HG03565 (cell line): ENCODE measurements at regions not wholly inside any gene's neighbourhood (a gene's known extent, or its start where the extent isn't known, plus 50 kb on each side); places are given as distances from the start of the nearest gene placed in this dataset.

ENCODE experiments used
- ATAC-seq: cut with Tn5 transposase; IDR thresholded peaks from one replicate; pipeline ENCODE4 v1.9.1; 2021; ENCODE audit warnings: mild to moderate bottlenecking, moderate library complexity; ENCODE audit not compliant: unreplicated experiment

- no peak for ATAC-seq
These were observed 920.9 kb upstream of the CTNND2 start for GRCh38 chr5:12825163-12825562.

GRCh38 chr5:12805165-12805698 is 901.0 kb upstream of the CTNND2 start:
- ATAC-seq = no peak

- no peak for ATAC-seq
These were observed 894.9 kb upstream of the CTNND2 start for GRCh38 chr5:12799165-12799564.

GRCh38 chr5:12795333-12795663 is 891.1 kb upstream of the CTNND2 start:
- no peak for ATAC-seq

- ATAC-seq = no peak
These were observed 890.5 kb upstream of the CTNND2 start for GRCh38 chr5:12794476-12795332.

GRCh38 chr5:12793373-12793772 is 889.1 kb upstream of the CTNND2 start:
- no peak for ATAC-seq

GRCh38 chr5:12780536-12780935 is 876.3 kb upstream of the CTNND2 start:
- no peak for ATAC-seq

- ATAC-seq = no peak
These were observed 873.1 kb upstream of the CTNND2 start for GRCh38 chr5:12777342-12777741.

GRCh38 chr5:12772276-12772675 is 868.0 kb upstream of the CTNND2 start:
- ATAC-seq = no peak

GRCh38 chr5:12759377-12759776 is 855.1 kb upstream of the CTNND2 start:
- no peak for ATAC-seq

- no peak for ATAC-seq
These were observed 852.8 kb upstream of the CTNND2 start for GRCh38 chr5:12757035-12757434.

- no peak for ATAC-seq
These were observed 841.3 kb upstream of the CTNND2 start for GRCh38 chr5:12745537-12745936.

GRCh38 chr5:12743582-12743981 is 839.3 kb upstream of the CTNND2 start:
- no peak for ATAC-seq

- ATAC-seq = no peak
These were observed 826.1 kb upstream of the CTNND2 start for GRCh38 chr5:12730354-12730753.

GRCh38 chr5:12716664-12717063 is 812.4 kb upstream of the CTNND2 start:
- no peak for ATAC-seq

- ATAC-seq = no peak
These were observed 803.3 kb upstream of the CTNND2 start for GRCh38 chr5:12707560-12707959.

GRCh38 chr5:12704955-12705354 is 800.7 kb upstream of the CTNND2 start:
- ATAC-seq = no peak

GRCh38 chr5:12703254-12703653 is 799.0 kb upstream of the CTNND2 start:
- no peak for ATAC-seq

- no peak for ATAC-seq
These were observed 791.4 kb upstream of the CTNND2 start for GRCh38 chr5:12695651-12696050.

- ATAC-seq = no peak
These were observed 787.1 kb upstream of the CTNND2 start for GRCh38 chr5:12691330-12691729.

GRCh38 chr5:12690361-12690760 is 786.1 kb upstream of the CTNND2 start:
- no peak for ATAC-seq

- ATAC-seq = no peak
These were observed 779.0 kb upstream of the CTNND2 start for GRCh38 chr5:12683249-12683648.

- ATAC-seq = no peak
These were observed 775.5 kb upstream of the CTNND2 start for GRCh38 chr5:12679731-12680130.
